GM21528 (cell line): ENCODE measurements at regions not wholly inside any gene's neighbourhood (a gene's known extent, or its start where the extent isn't known, plus 50 kb on each side); places are given as distances from the start of the nearest gene placed in this dataset.

Experiments used
- ATAC-seq: cut with Tn5 transposase; IDR thresholded peaks from one replicate; pipeline ENCODE4 v1.9.1; 2021; ENCODE audit warnings: mild to moderate bottlenecking, moderate library complexity; ENCODE audit not compliant: unreplicated experiment, low FRiP score

DNA sequence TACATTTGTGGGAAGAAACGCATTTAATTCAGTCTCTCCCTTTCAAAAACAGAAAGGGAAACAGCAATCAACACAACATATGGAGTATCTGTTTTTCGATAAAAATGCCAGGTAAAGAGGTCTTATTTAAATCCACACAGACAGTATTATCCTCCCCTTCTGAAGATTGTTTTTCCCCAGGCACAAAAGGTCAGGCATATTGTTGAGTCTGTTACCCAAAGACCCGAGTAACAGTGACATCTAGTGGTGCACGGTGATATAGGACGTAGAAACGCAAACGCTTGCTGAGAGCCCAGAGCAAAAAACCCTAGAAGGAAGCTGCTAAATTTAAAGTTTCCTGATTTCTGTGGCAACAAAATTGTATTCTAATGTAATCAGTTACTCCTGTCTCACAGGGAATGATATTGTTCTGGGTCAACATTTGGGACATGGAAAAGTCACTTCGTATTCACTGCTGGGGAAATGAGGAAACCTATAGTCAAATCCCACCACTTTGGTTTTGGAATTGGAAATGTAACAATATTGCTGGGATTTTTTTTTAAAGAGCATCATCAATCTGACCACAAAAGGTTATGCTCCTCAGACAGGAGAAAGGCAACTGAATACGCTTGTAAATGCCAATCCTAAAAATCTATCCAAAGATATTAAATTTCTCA lies 312.7 kb upstream of the CCDC54 start:
- ATAC-seq, result peak; percentile 87

DNA sequence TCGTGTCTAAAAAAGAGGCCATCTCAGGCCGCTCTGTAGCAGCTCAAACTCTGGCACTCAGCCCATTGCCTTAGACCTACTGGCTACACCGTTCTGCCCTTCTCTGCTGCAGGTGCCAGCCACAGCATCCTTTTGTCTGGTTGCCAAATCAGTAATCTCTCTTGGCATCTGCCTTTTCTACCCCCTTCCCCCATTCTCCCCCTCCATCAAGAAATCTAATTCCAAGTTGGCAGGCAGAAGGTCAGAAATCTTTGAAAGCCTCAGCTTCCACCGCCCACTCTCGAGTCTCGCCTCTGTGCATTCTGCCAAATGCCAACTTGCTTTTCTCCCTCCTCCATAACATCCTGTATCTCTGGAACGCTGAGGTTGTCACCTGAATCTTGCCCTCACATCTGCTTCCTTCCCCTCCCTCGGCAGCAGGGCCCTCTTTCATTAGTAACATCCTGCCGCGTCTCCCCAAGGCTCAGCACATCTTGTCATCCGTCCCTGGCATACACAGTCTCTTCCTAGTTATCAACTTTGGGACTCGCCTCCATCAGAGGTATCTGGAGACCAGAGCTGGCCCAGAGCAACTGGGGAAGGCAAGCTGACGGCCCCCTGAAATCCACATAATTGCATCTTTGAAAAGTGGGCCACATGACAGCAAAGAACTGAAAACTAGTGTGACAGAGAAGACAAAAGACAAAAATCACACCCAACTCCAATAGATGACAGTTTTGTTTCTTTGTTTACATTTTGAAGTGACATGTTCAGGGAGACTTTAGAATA lies 312.0 kb upstream of the CCDC54 start:
- ATAC-seq, result no peak

DNA sequence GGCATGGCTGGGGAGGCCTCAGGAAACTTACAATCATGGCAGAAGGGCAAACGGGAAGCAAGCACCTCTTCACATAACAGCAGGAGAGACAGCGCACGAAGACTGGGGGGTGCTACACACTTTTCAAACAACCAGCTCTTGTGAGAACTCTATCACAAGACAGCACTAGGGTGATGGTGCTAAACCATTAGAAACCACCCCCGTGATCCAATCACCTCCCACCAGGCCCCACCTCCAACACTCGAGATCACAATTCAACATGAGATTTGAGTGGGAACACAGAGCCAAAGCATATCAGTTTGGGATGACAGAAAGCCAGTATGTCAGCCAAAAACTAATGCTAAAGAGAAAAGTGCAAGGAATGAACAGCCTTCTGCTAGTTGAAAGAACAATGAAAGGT lies 309.8 kb upstream of the CCDC54 start:
- ATAC-seq, result no peak

- ATAC-seq, result no peak
Observed at GRCh38 chr3:107068980-107069379, 308.3 kb upstream of the CCDC54 start.

DNA sequence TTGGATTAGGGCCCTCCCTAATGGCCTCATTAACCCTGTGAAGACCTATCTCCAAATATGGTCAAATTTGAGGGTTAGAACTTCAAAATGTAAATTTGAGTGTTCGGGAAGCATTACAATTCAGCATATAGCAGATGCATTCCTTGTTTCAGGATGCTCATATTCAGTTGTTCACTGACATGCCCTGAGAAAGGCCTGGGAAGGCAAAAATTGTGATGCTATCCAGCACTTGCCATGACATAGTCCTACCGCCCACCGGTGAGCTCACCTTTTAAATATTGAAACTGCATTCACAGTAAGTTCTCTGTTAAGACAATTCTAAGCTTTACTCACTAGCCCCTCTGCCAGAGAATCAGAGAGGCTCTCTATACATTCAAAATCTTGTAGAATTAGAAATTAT lies 300.3 kb upstream of the CCDC54 start:
- no peak for ATAC-seq

DNA sequence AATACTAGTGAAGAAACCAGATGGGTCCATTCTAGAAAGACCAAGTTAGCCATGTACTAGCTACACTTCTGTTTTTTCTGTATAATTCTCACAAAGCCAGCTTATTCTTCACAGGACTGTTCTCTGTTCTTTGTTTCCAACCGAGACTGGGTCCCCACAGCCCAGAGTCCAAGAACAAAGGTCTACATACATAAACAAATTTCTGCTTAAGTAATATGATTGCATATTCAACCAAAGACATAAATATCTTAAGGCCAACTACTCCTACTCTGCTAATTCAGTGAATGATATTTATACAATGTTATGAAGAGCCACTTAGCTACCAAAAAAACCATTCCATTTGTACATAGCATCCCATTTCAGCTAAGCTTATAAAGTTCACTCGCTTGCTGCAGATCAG lies 299.8 kb upstream of the CCDC54 start:
- ATAC-seq, result no peak

GRCh38 chr3:107082527-107082926 lies 294.7 kb upstream of the CCDC54 start:
- no peak for ATAC-seq

DNA sequence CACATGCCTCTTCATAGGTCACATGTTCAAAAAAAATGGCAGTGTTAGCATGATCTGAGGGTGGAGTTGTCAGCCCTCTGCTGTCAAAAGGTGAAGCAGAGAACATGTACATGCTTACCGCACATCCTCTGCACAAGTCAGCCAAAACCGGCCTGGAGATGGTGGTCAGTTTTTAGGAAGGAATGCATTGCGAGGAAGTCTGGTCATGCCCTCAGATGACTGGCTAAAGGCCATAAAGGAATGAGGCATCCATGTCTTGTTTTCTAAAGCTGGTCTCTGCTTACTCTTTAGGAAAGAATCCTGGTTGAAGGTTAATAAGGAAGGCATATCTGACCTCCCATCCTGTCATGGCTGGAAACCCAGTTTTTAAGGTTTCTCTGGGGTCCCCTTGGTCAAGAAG lies 292.0 kb upstream of the CCDC54 start:
- ATAC-seq, result no peak

DNA sequence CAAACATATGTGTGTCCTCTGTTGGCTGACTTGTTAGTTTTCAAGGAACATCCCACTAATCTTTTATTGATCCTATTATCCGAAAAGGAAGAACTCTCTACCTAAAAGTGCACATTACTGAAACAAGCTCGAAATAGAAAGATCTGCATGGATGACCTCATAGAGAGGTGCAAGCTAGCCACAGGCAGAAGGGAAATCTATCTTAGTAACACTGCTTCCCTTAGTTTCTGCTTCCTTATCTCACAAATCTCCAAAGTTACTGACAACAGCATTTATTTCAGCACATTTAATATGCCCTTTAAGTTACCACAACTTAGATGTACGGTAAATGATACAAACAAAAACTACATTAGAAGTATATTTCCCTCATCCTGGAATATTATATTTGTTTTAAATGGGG lies 285.1 kb upstream of the CCDC54 start:
- ATAC-seq, result no peak

- no peak for ATAC-seq
Observed at GRCh38 chr3:107098864-107099263, 278.4 kb upstream of the CCDC54 start.

DNA sequence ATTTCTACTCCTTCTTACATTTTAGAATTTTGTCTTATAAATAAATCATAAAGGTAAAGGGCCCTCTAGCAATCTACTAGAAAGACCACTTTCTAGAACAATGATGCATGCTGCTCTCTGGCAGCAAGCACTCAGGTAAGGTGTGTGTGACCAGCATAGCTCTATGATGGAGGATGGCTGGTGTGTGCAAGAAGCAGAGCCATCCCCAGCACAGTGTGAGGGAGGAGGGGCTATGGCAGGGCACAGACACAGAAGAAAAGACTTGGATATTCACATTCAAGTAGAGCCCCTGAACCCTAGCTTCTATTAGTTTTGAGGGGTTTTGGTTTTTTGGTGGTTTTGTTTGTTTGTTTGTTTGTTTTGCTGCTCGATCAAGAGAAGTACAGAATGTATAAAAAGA lies 277.1 kb upstream of the CCDC54 start:
- no peak for ATAC-seq

- no peak for ATAC-seq
Observed at GRCh38 chr3:107100573-107100972, 276.7 kb upstream of the CCDC54 start.

GRCh38 chr3:107103786-107104185 lies 273.5 kb upstream of the CCDC54 start:
- no peak for ATAC-seq

DNA sequence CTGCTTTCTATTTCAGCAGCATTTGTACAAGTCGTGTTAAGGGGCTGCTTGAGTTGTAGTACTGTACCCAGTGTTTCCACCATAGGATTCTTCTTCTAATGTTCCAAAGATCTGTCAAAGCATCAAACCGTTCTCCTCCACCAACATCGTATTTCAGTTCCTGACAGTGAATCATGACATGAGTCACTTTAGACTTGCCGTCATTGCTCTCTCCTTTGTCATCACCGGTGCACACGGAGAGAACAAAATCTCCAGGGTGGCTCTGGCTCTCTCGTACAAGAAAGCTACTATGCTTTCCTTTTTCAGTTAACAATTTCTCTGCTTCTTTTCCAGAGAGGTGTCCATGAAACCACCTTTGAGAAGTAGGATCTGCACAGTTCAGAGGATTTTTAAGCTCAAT lies 270.9 kb upstream of the CCDC54 start:
- ATAC-seq, result no peak

- ATAC-seq, result no peak
Observed at GRCh38 chr3:107106907-107107306, 270.3 kb upstream of the CCDC54 start.

DNA sequence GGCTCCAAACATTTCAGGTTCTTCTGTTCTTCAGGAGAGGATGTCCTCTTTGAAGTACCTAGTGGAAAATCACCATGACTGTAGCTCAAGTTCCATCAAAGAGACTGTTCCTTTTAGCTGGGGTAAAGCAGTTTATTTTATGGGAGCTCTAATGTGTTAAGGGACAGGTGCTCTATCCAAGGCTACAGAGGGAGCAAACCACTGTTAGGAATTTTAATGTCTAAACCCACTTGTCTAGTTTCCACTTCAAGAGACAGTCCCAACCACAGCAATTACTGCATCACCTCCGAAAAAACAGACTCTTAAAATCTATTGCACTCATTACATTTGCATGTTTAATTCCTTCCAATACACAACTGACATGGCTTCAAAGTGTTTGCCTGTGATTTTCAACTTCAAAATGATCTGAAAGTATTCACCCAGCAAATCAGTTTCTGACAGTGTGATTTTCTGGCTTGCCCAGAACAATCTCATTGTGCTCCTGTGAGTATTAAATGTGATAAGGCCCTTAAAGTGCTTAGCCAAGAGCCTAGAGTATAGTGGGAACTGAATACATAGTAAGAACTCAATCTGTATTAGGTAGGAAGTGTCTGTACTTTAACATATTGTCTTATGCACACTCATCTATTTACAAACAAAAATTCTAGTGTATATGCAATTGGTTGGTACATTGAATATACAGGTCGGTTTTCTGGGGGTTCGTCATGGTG lies 266.5 kb upstream of the CCDC54 start:
- ATAC-seq, result no peak

DNA sequence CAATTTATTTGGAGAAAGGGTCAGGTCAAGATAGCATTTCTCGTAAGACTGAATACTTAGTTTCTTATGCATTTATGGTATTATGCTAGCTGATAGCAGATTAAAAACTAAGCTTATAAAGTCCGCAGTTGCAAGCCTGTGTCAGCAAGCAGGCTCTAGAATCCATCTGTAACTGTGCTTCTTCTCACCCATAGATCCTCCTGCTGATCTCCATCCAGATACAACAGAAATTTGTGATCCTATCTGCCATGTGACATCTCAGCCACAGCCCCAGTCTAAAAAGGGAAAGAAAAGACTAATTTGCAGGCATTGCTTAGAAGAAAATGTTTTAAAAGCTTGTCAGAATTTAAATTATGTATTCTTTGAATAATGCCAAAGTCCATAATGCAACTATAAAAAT lies 265.4 kb upstream of the CCDC54 start:
- no peak for ATAC-seq

DNA sequence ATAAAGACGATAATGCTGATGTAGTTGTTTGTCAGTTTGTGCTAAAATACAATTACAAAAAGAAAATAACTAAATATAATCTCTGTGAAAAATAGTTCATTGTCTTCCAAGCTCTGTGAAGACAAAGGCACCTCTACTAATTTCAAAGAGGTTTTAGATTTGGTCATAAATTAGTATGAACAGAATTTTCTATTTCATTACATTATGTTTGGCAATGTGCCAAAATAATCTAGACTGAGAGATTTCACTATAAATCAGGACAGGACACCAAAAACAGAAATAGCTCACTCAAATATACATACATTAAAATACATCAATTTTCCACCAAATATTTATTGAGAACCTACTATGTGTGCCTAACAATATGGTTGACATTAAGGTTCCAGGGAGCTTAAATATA lies 264.9 kb upstream of the CCDC54 start:
- ATAC-seq, result no peak

- no peak for ATAC-seq
Observed at GRCh38 chr3:107116251-107116650, 261.0 kb upstream of the CCDC54 start.

DNA sequence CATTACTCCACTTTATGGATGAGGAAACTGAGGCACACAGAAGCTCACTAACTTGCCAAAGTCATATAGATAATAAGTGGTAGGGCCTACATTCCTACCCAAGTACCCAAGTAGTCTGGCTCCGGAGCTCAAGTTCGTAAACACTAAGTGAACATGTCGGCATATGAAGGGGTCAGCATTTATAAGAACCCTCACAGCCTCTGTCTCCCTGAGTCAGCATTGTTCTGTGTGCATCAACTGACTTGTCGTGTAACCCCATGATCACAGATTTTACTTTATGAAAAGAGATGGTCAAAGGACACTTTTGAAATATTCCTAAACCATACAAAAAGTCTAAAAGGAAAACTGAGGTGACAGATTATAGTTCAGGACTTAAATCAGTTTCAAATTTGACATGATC lies 260.1 kb upstream of the CCDC54 start:
- ATAC-seq, result no peak

- no peak for ATAC-seq
Observed at GRCh38 chr3:107117922-107118536, 259.2 kb upstream of the CCDC54 start.
